PFSK-1 (cell line): ENCODE measurements at regions not wholly inside any gene's neighbourhood (a gene's known extent, or its start where the extent isn't known, plus 50 kb on each side); places are given as distances from the start of the nearest gene placed in this dataset.

Source experiments
- FOXP2 ChIP-seq: optimal IDR thresholded peaks from 2 replicates; pipeline ENCODE3; 2011; ENCODE audit warnings: borderline replicate concordance, control low read depth, inconsistent platforms; ENCODE audit not compliant: insufficient read depth; ENCODE audit errors: extremely low read length, extremely low read depth
- POLR2AphosphoS5 ChIP-seq: IDR thresholded peaks from 2 replicates; pipeline ENCODE4 v1.6.1; 2012; ENCODE audit warnings: low read depth, mild to moderate bottlenecking, control low read depth, low read length, moderate library complexity
- REST ChIP-seq, 2 experiments: IDR thresholded peaks; 2 replicates each; pipeline versions ENCODE4 v1.6.1 to v1.8.0; 2011 to 2012; ENCODE audit warnings: low read depth in 2 of 2, low read length in 2 of 2, control low read depth in 1 of 2, inconsistent platforms in 1 of 2, mild to moderate bottlenecking in 1 of 2, moderate library complexity in 1 of 2; ENCODE audit not compliant: insufficient read depth in 1 of 2
- SIN3A ChIP-seq: IDR thresholded peaks from 2 replicates; pipeline ENCODE4 v1.6.1; 2012; ENCODE audit warnings: mild to moderate bottlenecking, low read length, moderate library complexity, borderline replicate concordance; ENCODE audit not compliant: insufficient read depth
- TAF1 ChIP-seq: IDR thresholded peaks from 2 replicates; pipeline ENCODE4 v1.6.1; 2012; ENCODE audit warnings: low read length, control low read depth, borderline replicate concordance; ENCODE audit not compliant: insufficient read depth

GRCh38 chr13:47835470-47836228 is 165.4 kb downstream of the SUCLA2 start:
- TF ChIP-seq FOXP2 (no peak), POLR2AphosphoS5 (no peak), SIN3A (no peak), REST (IDR thresholded peaks at IDR 0.05; ENCODE audit: insufficient read depth in 1 of 2, low read depth in 2 of 2, low read length in 2 of 2) (no peak), TAF1 (no peak)

GRCh38 chr13:47832458-47832972 is 168.6 kb downstream of the SUCLA2 start:
- TF ChIP-seq POLR2AphosphoS5: no peak
- no peak for TF ChIP-seq TAF1
- TF ChIP-seq SIN3A: no peak
- no peak for TF ChIP-seq REST (IDR thresholded peaks at IDR 0.05; ENCODE audit: insufficient read depth in 1 of 2, low read depth in 2 of 2, low read length in 2 of 2)
- no peak for TF ChIP-seq FOXP2

GRCh38 chr13:47831265-47831664 is 169.8 kb downstream of the SUCLA2 start:
- TF ChIP-seq REST (IDR thresholded peaks at IDR 0.05; ENCODE audit: insufficient read depth in 1 of 2, low read depth in 2 of 2, low read length in 2 of 2) (no peak), POLR2AphosphoS5 (no peak), TAF1 (no peak), SIN3A (no peak), FOXP2 (no peak)

- TF ChIP-seq TAF1: no peak
- no peak for TF ChIP-seq REST (IDR thresholded peaks at IDR 0.05; ENCODE audit: insufficient read depth in 1 of 2, low read depth in 2 of 2, low read length in 2 of 2)
- TF ChIP-seq POLR2AphosphoS5: no peak
- no peak for TF ChIP-seq FOXP2
- no peak for TF ChIP-seq SIN3A
These were observed 171.4 kb downstream of the SUCLA2 start for GRCh38 chr13:47829690-47830089.

GRCh38 chr13:47826471-47826870 is 174.6 kb downstream of the SUCLA2 start:
- TF ChIP-seq TAF1 (no peak), FOXP2 (no peak), POLR2AphosphoS5 (no peak), REST (IDR thresholded peaks at IDR 0.05; ENCODE audit: insufficient read depth in 1 of 2, low read depth in 2 of 2, low read length in 2 of 2) (no peak), SIN3A (no peak)
